Astrocyte (in vitro differentiated cells and primary cell): ENCODE measurements at regions not wholly inside any gene's neighbourhood (a gene's known extent, or its start where the extent isn't known, plus 50 kb on each side); places are given as distances from the start of the nearest gene placed in this dataset.

Experiments used
- DNase-seq: peaks from one replicate; pipeline ENCODE4 v3.0.0-alpha.2; 2010; ENCODE audit warnings: low read depth
- FAIRE-seq: peaks from 2 replicates; lab custom pipeline; 2011; peaks lifted over from hg19 to GRCh38; lab: Jason Lieb, UNC
- H2AFZ ChIP-seq: 2 replicates; pipeline ENCODE4 v1.6.0; 2012; ENCODE audit warnings: low read depth, low read length, inconsistent platforms
- H3K27ac ChIP-seq: 2 replicates; pipeline ENCODE4 v1.5.1; 2011; ENCODE audit warnings: low read depth, low read length, inconsistent platforms
- H3K27me3 ChIP-seq: 2 replicates; pipeline ENCODE4 v1.6.0; 2011; ENCODE audit warnings: low read length, inconsistent platforms; ENCODE audit not compliant: insufficient read depth
- H3K36me3 ChIP-seq: 2 replicates; pipeline ENCODE4 v1.5.1; 2011; ENCODE audit warnings: low read length, inconsistent platforms; ENCODE audit not compliant: insufficient read depth
- H3K4me1 ChIP-seq: 2 replicates; pipeline ENCODE4 v1.5.1; 2011; ENCODE audit warnings: low read length, inconsistent platforms; ENCODE audit not compliant: insufficient read depth
- H3K4me2 ChIP-seq: 2 replicates; pipeline ENCODE4 v1.6.0; 2012; ENCODE audit warnings: low read length, inconsistent platforms
- H3K4me3 ChIP-seq: 2 replicates; pipeline ENCODE4 v1.5.1; 2011; ENCODE audit warnings: low read depth, mild to moderate bottlenecking, low read length, inconsistent platforms; ENCODE audit not compliant: insufficient read depth
- H3K79me2 ChIP-seq: 2 replicates; pipeline ENCODE4 v1.6.0; 2012; ENCODE audit warnings: mild to moderate bottlenecking, low read length, inconsistent platforms; ENCODE audit not compliant: insufficient read depth
- H3K9ac ChIP-seq: 2 replicates; pipeline ENCODE4 v1.6.0; 2012; ENCODE audit warnings: mild to moderate bottlenecking, low read length, inconsistent platforms
- H3K9me3 ChIP-seq: 2 replicates; pipeline ENCODE4 v1.5.1; 2012; ENCODE audit warnings: low read depth, mild to moderate bottlenecking, low read length, inconsistent platforms; ENCODE audit not compliant: insufficient read depth
- H4K20me1 ChIP-seq: 2 replicates; pipeline ENCODE4 v1.6.0; 2012; ENCODE audit warnings: low read length, inconsistent platforms; ENCODE audit not compliant: insufficient read depth
- H3K27ac Mint-ChIP-seq: one replicate; pipeline ENCODE4 v1.8.0; 2021; ENCODE audit warnings: mild to moderate bottlenecking, mixed read lengths; ENCODE audit not compliant: unreplicated experiment
- H3K27me3 Mint-ChIP-seq: one replicate; pipeline ENCODE4 v1.8.0; 2021; ENCODE audit warnings: low read depth, mixed read lengths; ENCODE audit not compliant: unreplicated experiment
- H3K36me3 Mint-ChIP-seq: one replicate; pipeline ENCODE4 v1.8.0; 2021; ENCODE audit warnings: low read depth, mixed read lengths; ENCODE audit not compliant: unreplicated experiment
- H3K4me1 Mint-ChIP-seq: one replicate; pipeline ENCODE4 v1.8.0; 2021; ENCODE audit warnings: low read depth, mixed read lengths; ENCODE audit not compliant: unreplicated experiment
- H3K4me3 Mint-ChIP-seq: one replicate; pipeline ENCODE4 v1.8.0; 2021; ENCODE audit warnings: mild to moderate bottlenecking, moderate library complexity, mixed read lengths; ENCODE audit not compliant: unreplicated experiment
- H3K9me3 Mint-ChIP-seq: one replicate; pipeline ENCODE4 v1.8.0; 2021; ENCODE audit warnings: mild to moderate bottlenecking, mixed read lengths; ENCODE audit not compliant: unreplicated experiment
- EZH2 ChIP-seq: IDR thresholded peaks from 2 replicates; pipeline ENCODE4 v1.6.1; 2012; ENCODE audit warnings: mild to moderate bottlenecking, low read length, inconsistent platforms; ENCODE audit not compliant: insufficient read depth
- TF ChIP-seq, protein P1 (sequence below): IDR thresholded peaks from 2 replicates; pipeline ENCODE4 v1.5.1; 2011; ENCODE audit warnings: low read depth, mild to moderate bottlenecking, inconsistent platforms, low read length, moderate library complexity; ENCODE audit not compliant: insufficient read depth

- Mint-ChIP-seq H3K27me3 (peaks cover 31% of the 10 kb centered on the region), H3K4me1 (no peaks in the 10 kb centered on the region), H3K4me3 (no peak overlapping the region), H3K27ac (no peak overlapping the region), H3K36me3 (no peaks in the 10 kb centered on the region), H3K9me3 (peaks cover 3% of the 10 kb centered on the region)
- Histone ChIP-seq H3K36me3 (no peaks in the 10 kb centered on the region), H3K27ac (no peak overlapping the region), H3K79me2 (no peaks in the 10 kb centered on the region), H3K4me3 (no peak overlapping the region), H3K9me3 (no peaks in the 10 kb centered on the region), H3K9ac (no peak overlapping the region), H3K27me3 (no peaks in the 10 kb centered on the region), H3K4me1 (no peaks in the 10 kb centered on the region), H4K20me1 (no peaks in the 10 kb centered on the region), H3K4me2 (no peak overlapping the region), H2AFZ (no peak overlapping the region)
- DNase-seq, result no peak
- no peak for FAIRE-seq
- TF ChIP-seq EZH2, result no peak
- TF ChIP-seq, protein P1, sequence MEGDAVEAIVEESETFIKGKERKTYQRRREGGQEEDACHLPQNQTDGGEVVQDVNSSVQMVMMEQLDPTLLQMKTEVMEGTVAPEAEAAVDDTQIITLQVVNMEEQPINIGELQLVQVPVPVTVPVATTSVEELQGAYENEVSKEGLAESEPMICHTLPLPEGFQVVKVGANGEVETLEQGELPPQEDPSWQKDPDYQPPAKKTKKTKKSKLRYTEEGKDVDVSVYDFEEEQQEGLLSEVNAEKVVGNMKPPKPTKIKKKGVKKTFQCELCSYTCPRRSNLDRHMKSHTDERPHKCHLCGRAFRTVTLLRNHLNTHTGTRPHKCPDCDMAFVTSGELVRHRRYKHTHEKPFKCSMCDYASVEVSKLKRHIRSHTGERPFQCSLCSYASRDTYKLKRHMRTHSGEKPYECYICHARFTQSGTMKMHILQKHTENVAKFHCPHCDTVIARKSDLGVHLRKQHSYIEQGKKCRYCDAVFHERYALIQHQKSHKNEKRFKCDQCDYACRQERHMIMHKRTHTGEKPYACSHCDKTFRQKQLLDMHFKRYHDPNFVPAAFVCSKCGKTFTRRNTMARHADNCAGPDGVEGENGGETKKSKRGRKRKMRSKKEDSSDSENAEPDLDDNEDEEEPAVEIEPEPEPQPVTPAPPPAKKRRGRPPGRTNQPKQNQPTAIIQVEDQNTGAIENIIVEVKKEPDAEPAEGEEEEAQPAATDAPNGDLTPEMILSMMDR, result no peak
Observed at GRCh38 chr10:47184724-47185330, 115.2 kb upstream of the GDF10 start.

DNA sequence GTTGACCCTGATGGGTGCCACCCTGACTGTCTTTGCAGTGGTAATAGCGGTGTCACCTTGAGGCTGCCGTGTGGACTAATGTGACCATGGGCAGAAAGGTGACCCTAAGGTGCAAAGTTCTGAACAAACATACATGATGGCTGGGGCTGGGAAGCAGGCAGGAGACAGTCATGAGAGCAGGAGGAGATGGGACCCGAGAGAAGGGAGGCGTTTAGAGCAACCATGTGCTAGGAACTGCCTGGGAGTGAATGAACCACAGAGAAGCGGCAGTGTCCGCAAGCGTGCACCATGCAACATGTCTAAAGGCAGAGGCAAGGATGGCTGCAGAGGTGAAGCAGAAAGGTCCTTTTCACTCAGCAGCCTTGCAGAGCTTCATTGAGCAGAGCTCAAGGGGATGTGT lies 113.1 kb upstream of the GDF10 start:
- Histone ChIP-seq H3K9me3 (no peaks in the 10 kb centered on the region), H4K20me1 (no peaks in the 10 kb centered on the region), H3K4me3 (no peak overlapping the region), H3K27me3 (no peaks in the 10 kb centered on the region), H3K4me1 (no peaks in the 10 kb centered on the region), H3K79me2 (no peaks in the 10 kb centered on the region), H2AFZ (no peak overlapping the region), H3K4me2 (no peak overlapping the region), H3K27ac (no peak overlapping the region), H3K36me3 (no peaks in the 10 kb centered on the region), H3K9ac (no peak overlapping the region)
- H3K27me3 Mint-ChIP-seq, result peaks cover 37% of the 10 kb centered on the region
- TF ChIP-seq, protein P1, result no peak
- TF ChIP-seq EZH2, result no peak
- peaks cover 3% of the 10 kb centered on the region for H3K9me3 Mint-ChIP-seq
- no peak overlapping the region for H3K4me3 Mint-ChIP-seq
- H3K4me1 Mint-ChIP-seq, result no peaks in the 10 kb centered on the region
- no peaks in the 10 kb centered on the region for H3K36me3 Mint-ChIP-seq
- FAIRE-seq (no peak), DNase-seq (no peak)
- H3K27ac Mint-ChIP-seq, result no peak overlapping the region

DNA sequence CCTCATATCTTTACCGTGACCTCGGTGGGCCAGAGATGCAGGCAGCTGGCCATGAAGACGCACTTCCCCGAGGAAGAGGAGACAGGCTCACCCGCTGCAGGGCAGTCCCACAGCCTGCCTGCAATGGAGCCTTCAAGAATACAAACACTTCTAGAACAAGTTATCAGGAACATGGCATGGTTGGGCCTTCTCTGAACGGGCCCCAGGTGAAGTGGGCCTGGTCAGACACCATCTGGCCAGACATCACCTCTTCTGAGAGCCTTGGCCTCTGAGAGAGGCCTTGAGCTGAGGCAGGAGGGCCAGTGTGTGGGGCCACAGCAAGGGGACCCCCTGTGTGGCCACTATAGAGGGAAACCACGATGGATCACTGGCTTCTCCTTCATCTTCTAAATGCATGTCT lies 112.4 kb upstream of the GDF10 start:
- Histone ChIP-seq H2AFZ (no peak overlapping the region), H3K36me3 (no peaks in the 10 kb centered on the region), H3K4me1 (no peaks in the 10 kb centered on the region), H3K27me3 (no peaks in the 10 kb centered on the region), H3K27ac (no peak overlapping the region), H3K4me3 (no peak overlapping the region), H3K79me2 (no peaks in the 10 kb centered on the region), H3K4me2 (no peak overlapping the region), H3K9ac (no peak overlapping the region), H4K20me1 (no peaks in the 10 kb centered on the region), H3K9me3 (no peaks in the 10 kb centered on the region)
- no peaks in the 10 kb centered on the region for H3K4me1 Mint-ChIP-seq
- no peak overlapping the region for H3K4me3 Mint-ChIP-seq
- no peak for DNase-seq
- TF ChIP-seq, protein P1, result no peak
- no peak for TF ChIP-seq EZH2
- FAIRE-seq, result no peak
- H3K27ac Mint-ChIP-seq, result no peak overlapping the region
- H3K27me3 Mint-ChIP-seq, result peaks cover 40% of the 10 kb centered on the region
- H3K9me3 Mint-ChIP-seq, result peaks cover 3% of the 10 kb centered on the region
- H3K36me3 Mint-ChIP-seq, result no peaks in the 10 kb centered on the region
